Loucy (cell line): ENCODE measurements at regions not wholly inside any gene's neighbourhood (a gene's known extent, or its start where the extent isn't known, plus 50 kb on each side); places are given as distances from the start of the nearest gene placed in this dataset.

Experiments
- H2AFZ ChIP-seq: fragments of 200-600 bp; sonication (generic); 2 replicates; pipeline ENCODE4 v1.6.0; 2016; ENCODE audit warnings: antibody characterized with exemption, mild to moderate bottlenecking, low read length, moderate library complexity
- H3F3A ChIP-seq: fragments of 200-600 bp; 2 replicates; pipeline ENCODE4 v1.6.0; 2016; ENCODE audit warnings: antibody characterized with exemption, low read depth, mild to moderate bottlenecking
- H3K27me3 ChIP-seq: fragments of 200-600 bp; sonication (generic); 2 replicates; pipeline ENCODE4 v1.6.1; 2014; ENCODE audit warnings: low read length, mild to moderate bottlenecking; ENCODE audit not compliant: insufficient read depth, poor library complexity, severe bottlenecking
- H3K36me3 ChIP-seq: fragments of 200-600 bp; sonication (generic); 2 replicates; pipeline ENCODE4 v1.6.1; 2016; ENCODE audit warnings: low read length; ENCODE audit not compliant: insufficient read depth
- H3K4me1 ChIP-seq: fragments of 200-600 bp; sonication (generic); 2 replicates; pipeline ENCODE4 v1.5.1; 2014; ENCODE audit warnings: low read length, mild to moderate bottlenecking; ENCODE audit not compliant: insufficient read depth, poor library complexity, severe bottlenecking
- H3K4me2 ChIP-seq: fragments of 200-600 bp; sonication (generic); 2 replicates; pipeline ENCODE4 v1.6.0; 2014; ENCODE audit warnings: antibody characterized with exemption, low read length, low read depth, mild to moderate bottlenecking; ENCODE audit not compliant: poor library complexity, severe bottlenecking
- H3K4me3 ChIP-seq: fragments of 200-600 bp; sonication (generic); 2 replicates; pipeline ENCODE4 v1.5.1; 2014; ENCODE audit warnings: low read length, mild to moderate bottlenecking, mixed read lengths; ENCODE audit not compliant: poor library complexity, severe bottlenecking
- H3K79me2 ChIP-seq: fragments of 200-600 bp; sonication (generic); 2 replicates; pipeline ENCODE4 v1.6.1; 2014; ENCODE audit warnings: low read length; ENCODE audit not compliant: insufficient read depth
- H3K9ac ChIP-seq: fragments of 200-600 bp; sonication (generic); 2 replicates; pipeline ENCODE4 v1.6.0; 2014; ENCODE audit warnings: mild to moderate bottlenecking, low read depth, low read length, moderate library complexity; ENCODE audit not compliant: poor library complexity, severe bottlenecking
- H3K9me2 ChIP-seq: fragments of 200-600 bp; sonication (generic); replicated peaks from 2 replicates; pipeline ENCODE4 v1.6.1; 2016; ENCODE audit warnings: low read depth, low read length, mixed read lengths
- H3K9me3 ChIP-seq: fragments of 200-600 bp; sonication (generic); 2 replicates; pipeline ENCODE4 v1.6.1; 2014; ENCODE audit warnings: mild to moderate bottlenecking, antibody characterized with exemption, low read length, low read depth; ENCODE audit not compliant: insufficient read depth
- H4K20me1 ChIP-seq: fragments of 200-600 bp; sonication (generic); 2 replicates; pipeline ENCODE4 v1.6.0; 2014; ENCODE audit warnings: antibody characterized with exemption, low read length, mild to moderate bottlenecking; ENCODE audit not compliant: insufficient read depth, poor library complexity, severe bottlenecking
- EZH2phosphoT487 ChIP-seq: fragments of 200-600 bp; IDR thresholded peaks from 2 replicates; pipeline ENCODE4 v1.6.1; 2018; ENCODE audit warnings: antibody characterized with exemption, mild to moderate bottlenecking, moderate library complexity, borderline replicate concordance
- TF ChIP-seq, protein P1 (sequence below): fragments of 200-600 bp; sonication (generic); conservative IDR thresholded peaks from 2 replicates; pipeline ENCODE4 v1.5.1; 2014; ENCODE audit warnings: mild to moderate bottlenecking, antibody characterized with exemption, low read length

DNA sequence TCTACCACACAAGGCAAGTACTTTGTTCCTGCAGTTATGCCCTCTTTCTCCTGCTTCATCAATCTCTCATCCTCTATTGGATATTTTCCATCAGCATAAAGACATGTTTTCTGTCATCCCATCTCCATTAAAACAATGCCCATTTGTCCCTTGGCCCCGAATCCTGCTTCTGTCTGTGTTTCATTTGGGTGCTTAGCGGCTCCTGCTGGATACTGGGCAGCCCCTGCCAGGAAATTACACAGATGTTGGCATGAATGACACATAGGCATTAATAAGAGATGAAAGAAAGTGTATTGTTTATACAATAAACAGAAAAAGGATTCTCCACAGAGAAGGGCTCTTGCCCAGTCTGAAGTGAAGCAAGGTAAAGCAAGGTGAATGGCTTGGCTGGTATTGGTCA lies 765.3 kb downstream of the REEP3 start:
- H3K9me2 ChIP-seq: no peaks in the 10 kb centered on the region
- H4K20me1 ChIP-seq: no peaks in the 10 kb centered on the region
- no peak overlapping the region for H2AFZ ChIP-seq
- H3K4me1 ChIP-seq: no peaks in the 10 kb centered on the region
- H3K9ac ChIP-seq: no peak overlapping the region
- H3K4me2 ChIP-seq: no peak overlapping the region
- no peaks in the 10 kb centered on the region for H3K27me3 ChIP-seq
- H3K9me3 ChIP-seq: no peaks in the 10 kb centered on the region
- no peak overlapping the region for H3K4me3 ChIP-seq
- no peak for TF ChIP-seq EZH2phosphoT487
- TF ChIP-seq, protein P1, sequence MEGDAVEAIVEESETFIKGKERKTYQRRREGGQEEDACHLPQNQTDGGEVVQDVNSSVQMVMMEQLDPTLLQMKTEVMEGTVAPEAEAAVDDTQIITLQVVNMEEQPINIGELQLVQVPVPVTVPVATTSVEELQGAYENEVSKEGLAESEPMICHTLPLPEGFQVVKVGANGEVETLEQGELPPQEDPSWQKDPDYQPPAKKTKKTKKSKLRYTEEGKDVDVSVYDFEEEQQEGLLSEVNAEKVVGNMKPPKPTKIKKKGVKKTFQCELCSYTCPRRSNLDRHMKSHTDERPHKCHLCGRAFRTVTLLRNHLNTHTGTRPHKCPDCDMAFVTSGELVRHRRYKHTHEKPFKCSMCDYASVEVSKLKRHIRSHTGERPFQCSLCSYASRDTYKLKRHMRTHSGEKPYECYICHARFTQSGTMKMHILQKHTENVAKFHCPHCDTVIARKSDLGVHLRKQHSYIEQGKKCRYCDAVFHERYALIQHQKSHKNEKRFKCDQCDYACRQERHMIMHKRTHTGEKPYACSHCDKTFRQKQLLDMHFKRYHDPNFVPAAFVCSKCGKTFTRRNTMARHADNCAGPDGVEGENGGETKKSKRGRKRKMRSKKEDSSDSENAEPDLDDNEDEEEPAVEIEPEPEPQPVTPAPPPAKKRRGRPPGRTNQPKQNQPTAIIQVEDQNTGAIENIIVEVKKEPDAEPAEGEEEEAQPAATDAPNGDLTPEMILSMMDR: no peak
- H3F3A ChIP-seq: no peaks in the 10 kb centered on the region
- no peaks in the 10 kb centered on the region for H3K36me3 ChIP-seq
- no peaks in the 10 kb centered on the region for H3K79me2 ChIP-seq

DNA sequence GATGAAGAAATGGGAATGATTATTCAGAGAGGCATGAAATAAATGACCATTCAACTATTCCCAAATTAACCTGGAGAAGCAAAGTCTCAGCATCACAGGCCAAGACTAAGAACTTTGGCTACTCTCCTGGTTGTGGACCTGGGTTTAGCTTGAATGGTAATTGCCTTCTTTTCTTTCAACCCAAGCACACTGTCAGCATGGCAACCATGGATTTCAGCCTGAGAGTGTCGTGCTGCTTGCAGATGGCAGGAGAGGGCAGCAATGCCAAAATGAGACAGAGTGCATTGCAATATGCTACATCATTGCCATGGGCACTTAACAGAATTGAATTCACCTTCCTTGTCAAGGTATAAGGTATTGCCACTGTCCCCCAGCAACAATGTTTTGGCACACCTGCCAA lies 767.2 kb downstream of the REEP3 start:
- Histone ChIP-seq H3K36me3 (no peaks in the 10 kb centered on the region), H3K4me2 (no peak overlapping the region), H3K4me3 (no peak overlapping the region), H3K9ac (no peak overlapping the region), H3K4me1 (no peaks in the 10 kb centered on the region), H3K27me3 (no peaks in the 10 kb centered on the region), H3F3A (no peaks in the 10 kb centered on the region), H3K9me3 (no peaks in the 10 kb centered on the region), H2AFZ (no peak overlapping the region), H3K9me2 (no peaks in the 10 kb centered on the region), H3K79me2 (no peaks in the 10 kb centered on the region), H4K20me1 (no peaks in the 10 kb centered on the region)
- TF ChIP-seq, protein P1: no peak
- no peak for TF ChIP-seq EZH2phosphoT487

DNA sequence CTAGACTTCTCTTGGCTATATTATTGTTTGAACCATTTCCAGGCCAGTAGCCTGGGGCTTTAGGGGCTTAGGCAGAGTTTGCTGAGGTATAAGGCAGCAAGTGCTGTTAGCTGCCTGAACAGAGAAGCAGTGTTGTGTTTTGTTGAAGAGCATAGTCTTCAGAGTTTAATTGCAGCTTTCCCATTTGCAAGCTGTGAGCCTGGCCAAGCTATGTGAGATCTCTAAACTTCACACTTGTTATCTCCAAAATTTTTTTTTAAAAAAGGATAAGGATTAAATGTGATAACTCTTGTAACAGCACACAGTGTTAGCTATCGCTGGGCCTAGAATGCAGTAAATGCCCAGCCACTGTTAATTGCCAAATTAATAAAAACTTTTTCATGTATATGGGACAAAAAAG lies 782.4 kb downstream of the REEP3 start:
- H3K4me1 ChIP-seq: no peaks in the 10 kb centered on the region

More for the DNA sequence above, 782.4 kb downstream of the REEP3 start:
- no peak for TF ChIP-seq EZH2phosphoT487
- TF ChIP-seq, protein P1: no peak
- Histone ChIP-seq H3K9me2 (no peaks in the 10 kb centered on the region), H3K9me3 (no peaks in the 10 kb centered on the region), H3F3A (no peaks in the 10 kb centered on the region), H2AFZ (no peak overlapping the region), H3K79me2 (no peaks in the 10 kb centered on the region), H3K9ac (no peak overlapping the region), H3K27me3 (no peaks in the 10 kb centered on the region), H3K4me2 (no peak overlapping the region), H3K4me3 (no peak overlapping the region), H3K36me3 (no peaks in the 10 kb centered on the region), H4K20me1 (no peaks in the 10 kb centered on the region)
